HG02798 (cell line): ENCODE measurements at regions not wholly inside any gene's neighbourhood (a gene's known extent, or its start where the extent isn't known, plus 50 kb on each side); places are given as distances from the start of the nearest gene placed in this dataset.
A peak's percentile ranks its signal among the peaks of the same experiment; 100 is the strongest.
"Not testable (repeated sequence)": the region's sequence is repeated elsewhere in the genome, so short reads cannot be mapped to it uniquely, and the experiment has no call there.

ENCODE experiments used
- ATAC-seq: cut with Tn5 transposase; IDR thresholded peaks from one replicate; pipeline ENCODE4 v1.9.1; 2021; ENCODE audit warnings: mild to moderate bottlenecking; ENCODE audit not compliant: unreplicated experiment, poor library complexity

DNA sequence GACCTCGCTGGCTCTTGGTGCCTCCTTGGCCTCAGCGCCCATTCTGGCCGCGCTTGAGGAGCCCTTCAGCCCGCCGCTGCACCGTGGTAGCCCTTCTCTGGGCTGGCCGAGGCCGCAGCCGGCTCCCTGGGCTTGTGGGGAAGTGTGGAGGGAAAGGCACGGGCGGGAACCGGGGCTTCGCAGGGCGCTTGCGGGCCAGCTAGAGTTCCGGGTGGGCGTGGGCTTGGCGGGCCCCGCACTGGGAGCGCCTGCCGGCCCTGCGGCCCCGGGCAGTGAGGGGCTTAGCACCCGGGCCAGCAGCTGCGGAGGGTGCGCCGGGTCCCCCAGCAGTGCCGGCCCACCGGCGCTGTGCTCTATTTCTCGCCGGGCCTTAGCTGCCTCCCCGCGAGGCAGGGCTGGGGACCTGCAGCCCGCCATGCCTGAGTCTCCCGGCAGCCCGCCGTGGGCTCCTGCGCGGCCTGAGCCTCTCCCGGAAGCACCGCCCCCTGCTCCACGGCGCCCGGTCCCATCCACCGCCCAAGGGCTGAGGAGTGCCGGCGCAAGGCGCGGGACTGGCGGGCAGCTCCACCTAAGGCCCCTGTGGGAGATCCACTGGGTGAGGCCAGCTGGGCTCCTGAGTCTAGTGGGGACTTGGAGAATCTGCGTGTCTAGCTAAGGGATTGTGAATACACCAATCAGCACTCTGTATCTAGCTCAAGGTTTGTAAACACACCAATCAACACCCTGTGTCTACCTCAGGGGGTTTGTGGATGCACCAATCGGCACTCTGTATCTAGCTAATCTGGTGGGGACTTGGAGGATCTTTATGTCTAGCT lies 141.1 kb downstream of the SLCO4C1 start:
- not testable (repeated sequence) for ATAC-seq

DNA sequence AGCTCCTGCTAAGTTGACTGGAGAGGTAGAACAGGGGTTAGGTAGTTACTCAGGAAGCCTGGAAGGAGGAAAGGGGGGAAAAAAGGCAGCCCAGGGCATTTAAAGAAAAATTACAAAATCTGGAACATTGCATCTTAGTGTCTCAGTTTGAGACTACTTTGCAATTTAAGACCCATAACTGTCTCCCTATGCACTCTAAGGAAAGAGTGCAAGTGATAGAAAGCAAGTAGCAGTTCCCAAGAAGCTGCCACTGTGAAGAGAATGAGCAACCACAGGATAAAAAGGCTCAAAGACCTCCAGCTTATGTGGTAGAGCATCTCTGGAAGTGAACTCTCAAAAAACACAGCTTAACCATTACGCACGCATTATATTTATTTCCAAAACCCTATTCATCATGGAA lies 141.8 kb downstream of the SLCO4C1 start:
- ATAC-seq, result no peak

DNA sequence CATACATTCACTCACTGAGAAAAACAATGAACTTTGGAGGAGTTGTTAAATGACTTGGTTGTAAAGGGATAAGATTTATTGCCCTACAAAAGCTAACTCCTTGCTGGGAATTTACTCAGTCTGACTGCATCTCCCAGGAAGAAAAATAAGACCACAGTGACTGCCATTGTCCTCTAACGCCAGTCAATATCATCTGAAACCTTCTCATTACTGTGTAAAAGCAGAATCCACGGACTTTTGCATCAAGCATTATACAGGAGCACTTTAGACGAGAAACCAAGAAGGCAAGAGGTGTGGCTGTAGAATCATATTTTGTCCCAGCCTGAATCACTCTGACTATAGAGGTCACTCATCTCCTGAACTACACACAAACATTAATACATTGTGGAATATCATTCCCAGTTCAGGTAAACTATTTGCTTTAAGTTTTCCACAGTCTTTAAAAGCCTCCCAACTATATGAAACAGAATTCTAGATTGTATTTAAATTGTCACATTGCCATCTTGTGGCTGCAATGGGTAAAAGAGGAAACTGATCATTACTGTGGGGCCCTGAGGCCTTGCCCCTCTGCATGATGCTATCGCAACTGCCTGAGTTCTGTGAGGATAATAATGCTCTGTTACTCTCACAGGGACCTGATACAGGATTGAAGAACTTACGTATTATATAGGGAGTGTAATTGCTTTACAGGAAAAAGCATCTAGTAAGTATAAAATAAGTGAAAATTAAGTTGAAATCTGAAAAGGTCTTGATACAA lies 142.9 kb downstream of the SLCO4C1 start:
- peak; percentile 80 for ATAC-seq

DNA sequence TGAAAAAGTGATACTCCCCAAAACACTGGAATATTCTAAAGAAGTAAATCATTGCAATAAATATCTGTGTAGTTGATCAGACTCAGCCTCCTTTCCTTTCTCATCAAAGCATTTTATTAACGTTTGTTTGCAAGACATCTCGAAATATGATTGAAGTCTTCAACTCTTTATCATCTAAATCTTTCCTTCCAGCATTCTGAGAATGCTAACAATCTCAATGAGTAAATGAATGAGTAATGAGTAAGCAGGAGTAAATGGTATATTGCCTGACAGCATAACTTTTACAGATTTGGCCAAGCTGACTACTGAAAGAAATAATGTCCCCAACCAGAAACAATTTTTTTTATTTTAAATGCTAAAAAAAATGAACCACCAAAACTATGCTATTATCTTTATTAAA lies 157.1 kb downstream of the SLCO4C1 start:
- ATAC-seq, result no peak

DNA sequence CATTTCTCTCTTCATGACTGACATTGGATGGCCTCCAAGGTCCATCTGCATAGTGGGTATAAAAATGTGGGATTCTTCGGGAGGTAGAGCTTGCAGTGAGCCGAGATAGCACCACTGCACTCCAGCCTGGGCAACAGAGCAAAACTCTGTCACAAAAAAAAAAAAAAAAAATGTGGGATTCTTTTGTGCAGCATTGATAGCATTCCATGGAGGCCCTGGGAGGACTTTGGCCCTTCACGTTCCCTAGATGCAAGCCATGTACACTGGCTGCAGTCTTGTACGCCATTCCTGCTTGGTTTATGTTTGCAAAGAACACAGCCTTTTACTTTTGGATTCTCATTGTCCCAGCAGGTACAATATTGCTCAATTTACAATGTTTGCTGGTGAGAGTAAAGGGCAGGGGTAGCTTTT lies 157.8 kb downstream of the SLCO4C1 start:
- ATAC-seq, result no peak

DNA sequence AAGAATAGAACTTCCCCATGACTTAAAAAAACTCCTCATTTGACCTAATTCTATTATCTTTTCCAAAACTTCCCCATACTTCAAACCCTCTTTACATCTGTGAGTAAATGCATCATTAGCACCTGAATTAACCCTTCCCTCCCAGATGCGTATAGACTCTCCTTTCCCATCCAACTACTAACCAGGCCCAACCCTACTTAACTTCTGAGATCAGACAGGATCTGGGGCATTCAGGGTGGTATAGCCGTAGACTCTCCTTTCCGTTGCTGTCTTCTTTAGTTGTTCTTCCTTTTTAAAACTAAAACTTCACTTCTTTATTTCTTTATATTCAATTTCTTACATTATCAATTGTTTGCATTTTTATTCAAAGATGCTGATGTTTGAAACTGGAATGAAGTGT lies 165.2 kb downstream of the SLCO4C1 start:
- no peak for ATAC-seq

DNA sequence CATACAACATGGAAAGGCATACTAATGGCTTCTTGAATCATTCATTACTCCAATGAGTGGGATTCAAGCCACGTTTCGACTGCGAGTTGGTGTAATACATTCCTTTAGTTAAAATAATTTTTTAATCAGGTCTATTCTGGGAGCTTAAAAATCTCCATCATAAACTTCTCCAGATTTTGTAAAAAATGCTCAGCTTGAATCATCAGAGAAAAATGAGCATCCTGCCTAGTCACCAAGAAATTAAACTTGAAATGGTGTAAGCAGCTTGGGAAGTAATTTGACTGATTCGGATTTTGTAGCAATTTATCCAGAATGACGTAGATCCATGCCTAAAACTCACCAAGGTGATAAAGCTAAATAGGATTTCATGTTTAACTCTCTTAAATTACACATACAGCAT lies 165.7 kb downstream of the SLCO4C1 start:
- ATAC-seq, result no peak

DNA sequence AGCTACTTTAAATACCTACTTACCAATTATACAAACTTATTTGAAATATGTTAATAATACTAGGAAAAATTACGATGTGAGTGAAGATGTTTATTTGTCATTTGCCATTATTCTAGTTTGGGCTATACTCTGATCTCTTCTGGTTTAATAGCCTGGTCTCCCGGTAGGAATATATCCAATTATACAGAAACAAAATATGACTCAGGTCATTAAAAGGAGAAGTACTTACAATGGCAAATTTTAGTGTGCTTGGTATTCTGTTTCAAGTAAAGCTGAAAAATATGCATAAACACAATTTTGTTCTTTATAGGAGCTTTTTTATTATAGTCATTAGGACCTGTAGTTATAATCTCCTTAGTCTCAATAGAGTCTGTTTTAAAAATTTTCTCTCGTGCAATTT lies 176.8 kb downstream of the SLCO4C1 start:
- ATAC-seq, result no peak

DNA sequence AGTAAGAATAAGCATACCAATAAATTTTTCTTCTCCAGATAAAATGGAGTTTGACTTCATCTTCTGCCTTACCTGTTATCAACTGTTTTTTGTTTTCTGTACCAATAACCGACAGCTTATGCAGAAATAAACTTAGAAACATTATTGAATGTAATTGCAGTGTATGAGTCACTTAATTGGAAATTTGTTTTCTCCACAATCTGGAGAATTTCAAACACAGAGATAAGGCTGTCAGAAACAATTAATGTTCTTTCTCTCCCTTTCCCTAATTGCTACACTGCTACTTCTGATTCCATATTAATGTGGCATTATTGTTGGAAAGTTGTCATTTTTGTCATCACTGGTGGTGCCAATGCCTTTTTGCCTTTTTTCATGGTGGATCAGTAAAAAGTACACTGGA lies 180.3 kb downstream of the SLCO4C1 start:
- no peak for ATAC-seq

DNA sequence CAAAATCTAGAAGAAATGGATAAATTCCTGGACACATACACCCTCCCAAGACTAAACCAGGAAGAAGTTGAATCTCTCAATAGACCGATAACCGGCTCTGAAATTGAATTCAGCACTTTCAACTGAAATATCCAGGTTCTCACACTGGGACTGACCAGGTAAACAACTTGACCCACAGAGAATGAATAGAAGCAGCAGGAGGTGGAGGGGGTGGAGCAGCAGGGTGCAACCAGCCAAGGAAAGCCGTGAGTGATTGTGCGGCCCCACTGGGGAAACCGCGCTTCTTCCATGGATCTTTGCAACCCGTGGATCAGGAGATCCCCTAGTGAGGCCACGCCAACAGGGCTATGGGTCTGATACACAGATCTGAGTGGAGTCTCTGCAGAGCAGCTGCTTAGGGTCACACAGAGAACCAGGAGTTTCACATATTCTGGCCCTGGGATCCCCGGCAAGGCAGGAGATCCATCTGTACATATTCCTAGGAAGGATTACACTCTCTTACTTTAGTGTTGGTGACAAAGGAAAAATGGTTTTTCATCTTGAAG lies 181.5 kb downstream of the SLCO4C1 start:
- no peak for ATAC-seq

DNA sequence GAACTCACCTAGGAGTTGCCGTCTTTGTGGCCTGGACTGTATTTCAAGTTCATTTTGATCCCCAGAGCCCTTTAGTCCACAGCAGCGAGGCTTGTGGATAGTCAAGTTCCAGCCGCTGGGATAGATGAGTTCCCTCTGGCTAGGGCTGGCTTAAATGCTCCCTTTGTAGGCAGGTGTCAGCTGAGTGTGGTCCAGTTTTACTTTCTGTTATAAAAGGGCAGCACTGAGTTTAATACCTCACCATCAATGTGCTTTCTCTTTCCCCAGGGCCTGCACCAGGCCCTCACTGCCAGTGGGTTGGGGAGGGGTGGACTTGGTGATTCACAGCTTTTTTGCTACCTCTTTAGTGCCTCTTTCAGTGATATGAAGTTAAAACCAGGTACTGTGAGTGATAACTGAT lies 188.2 kb downstream of the SLCO4C1 start:
- ATAC-seq, result no peak

DNA sequence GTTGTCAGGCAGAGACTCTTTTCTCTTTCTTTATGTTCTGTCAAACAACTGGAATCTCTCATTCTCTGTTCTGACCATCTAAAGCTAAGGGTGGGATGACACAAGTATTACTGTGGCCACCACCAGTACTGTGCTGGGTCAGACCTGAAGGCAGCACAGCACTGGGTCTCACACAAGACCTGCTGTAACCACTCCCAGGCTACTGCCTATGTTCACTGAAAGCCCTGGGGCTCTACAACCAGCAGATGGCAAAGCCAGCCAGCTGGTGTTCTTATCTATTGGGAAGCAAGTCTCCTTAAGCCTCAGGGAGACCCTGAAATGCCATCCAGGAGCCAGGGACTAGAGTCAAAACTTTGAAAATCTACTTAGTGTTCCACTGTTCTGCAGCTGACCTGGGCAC lies 189.5 kb downstream of the SLCO4C1 start:
- no peak for ATAC-seq

DNA sequence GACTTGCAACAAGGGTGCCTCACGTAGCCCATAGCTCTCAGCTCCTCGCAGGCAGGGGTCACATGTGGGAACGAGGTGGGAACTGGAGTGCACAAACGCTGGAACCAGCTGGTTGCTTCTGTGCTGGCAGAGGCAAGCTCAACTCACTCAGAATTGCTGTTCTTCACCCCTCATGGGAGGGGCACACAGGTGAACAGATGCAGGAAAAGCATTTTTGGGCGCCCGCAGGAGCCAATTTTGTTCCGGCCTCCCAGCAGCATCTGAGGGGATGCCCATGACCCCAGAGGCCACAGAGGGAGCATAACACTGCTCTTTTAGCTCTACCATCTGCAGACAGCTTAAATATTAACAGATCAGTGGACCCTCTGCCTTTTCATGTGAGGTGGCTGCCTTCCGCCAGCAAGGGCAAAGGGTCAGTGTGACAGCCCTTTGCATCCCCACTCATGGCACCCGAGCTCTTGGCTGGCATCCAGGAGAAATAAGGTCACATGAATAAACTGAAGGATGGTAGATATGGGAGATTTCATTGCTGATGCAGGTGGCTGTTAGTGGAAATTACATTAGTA lies 196.2 kb downstream of the SLCO4C1 start:
- ATAC-seq, result no peak

DNA sequence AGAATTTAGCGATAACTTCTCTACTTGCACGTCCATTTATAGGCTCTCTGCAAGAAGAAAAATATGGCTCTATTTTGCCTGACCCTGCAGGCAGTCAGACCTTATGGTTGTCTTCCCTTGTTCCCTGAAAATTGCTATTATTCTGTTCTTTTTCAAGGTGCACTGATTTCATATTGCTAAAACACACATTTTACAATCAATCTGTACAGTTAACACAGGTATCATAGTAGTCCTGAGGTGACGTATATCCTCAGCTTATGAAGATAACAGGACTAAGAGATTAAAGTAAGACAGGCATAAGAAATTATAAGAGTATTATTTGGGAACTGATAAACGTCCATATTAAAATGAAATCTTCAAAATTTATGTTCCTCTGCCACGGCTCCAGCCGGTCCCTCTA lies 197.0 kb downstream of the SLCO4C1 start:
- ATAC-seq, result not testable (repeated sequence)

DNA sequence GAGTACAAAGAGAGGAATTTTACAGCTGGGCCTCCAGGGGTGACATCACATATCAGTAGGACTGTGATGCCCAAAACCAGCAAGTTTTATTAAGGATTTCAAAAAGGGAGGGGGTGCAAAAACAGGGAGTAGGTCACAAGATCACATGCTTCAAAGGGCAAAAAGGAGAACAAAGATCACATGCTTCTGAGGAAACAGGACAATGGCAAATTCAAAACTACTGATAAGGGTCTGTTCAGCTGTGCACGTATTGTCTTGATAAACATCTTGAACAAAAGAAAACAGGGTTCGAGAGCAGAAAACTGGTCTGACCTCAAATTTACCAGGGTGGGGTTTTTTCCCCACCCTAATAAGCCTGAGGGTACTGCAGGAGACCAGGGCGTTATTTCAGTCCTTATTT lies 197.5 kb downstream of the SLCO4C1 start:
- ATAC-seq, result not testable (repeated sequence)

DNA sequence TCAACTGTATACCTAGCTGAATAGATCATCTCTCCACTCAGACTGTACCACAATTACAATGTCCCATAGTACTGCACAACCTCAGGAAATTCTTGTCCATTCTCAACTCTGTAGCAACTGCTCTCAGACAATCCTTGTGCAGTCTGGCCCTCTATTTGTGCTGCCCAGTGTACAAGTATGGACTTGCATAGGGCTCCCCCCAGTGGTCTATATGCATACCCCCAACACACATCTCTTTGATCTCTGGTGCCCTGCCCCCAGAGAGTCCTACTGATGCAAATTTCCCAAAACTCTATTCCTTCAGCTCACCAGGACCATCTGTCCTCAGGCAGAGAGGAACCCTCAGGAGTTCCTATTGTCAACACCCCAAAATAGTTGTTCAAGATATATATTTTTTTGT lies 205.3 kb downstream of the SLCO4C1 start:
- peak; percentile 78 for ATAC-seq

DNA sequence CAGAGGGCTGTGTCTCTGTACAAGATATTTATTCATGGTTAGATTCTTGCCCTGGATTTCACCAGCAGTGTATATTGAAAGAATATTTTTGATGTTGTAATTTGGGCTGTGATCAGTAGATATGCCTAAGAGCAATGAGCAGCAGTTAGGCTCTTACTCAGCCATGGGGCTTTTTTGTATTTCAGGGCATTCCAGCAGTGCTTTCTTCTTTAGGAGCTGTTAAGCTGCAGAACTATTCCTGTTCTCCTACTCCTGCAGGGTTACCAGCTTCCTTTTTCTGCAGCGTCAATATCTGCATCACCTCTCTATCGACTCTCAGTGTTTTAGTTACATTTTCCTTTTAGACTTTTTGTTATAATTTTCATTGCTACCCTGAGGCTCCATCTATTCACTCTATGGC lies 206.2 kb downstream of the SLCO4C1 start:
- ATAC-seq, result no peak

DNA sequence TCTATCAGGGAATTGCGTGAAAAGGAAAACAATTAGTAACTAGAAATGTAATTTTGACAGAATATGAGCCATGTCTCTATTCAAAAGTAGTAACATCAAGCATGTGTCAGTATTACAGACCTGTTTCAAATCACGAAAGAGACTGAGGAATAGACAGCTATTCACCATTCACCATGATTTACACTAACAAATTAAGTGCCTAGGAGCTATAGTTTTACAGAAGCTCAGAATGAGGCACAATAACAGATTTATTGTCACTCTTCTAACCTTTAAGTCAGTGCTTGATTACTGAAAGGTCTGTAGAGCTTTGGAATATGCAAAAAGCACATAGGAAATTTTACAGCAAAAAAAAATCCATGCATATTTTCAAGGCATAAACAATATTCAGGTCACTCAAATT lies 208.2 kb downstream of the SLCO4C1 start:
- ATAC-seq, result no peak

DNA sequence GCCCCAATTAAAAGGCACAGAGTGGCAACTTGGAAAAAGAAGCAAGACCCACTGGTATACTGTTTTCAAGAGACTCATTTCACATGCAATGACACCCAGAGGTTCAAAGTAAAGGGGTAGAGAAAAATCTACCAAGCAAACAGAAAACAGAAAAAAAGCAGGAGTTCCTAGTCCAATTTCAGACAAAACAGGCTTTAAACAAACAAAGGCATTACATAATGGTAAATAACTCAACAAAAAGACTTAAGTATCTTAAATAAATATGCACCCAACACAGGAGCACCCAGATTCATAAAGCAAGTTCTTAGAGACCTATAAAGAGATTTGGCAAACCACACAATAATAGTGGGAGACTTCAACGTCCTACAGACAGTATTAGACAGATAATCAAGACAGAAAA lies 215.8 kb downstream of the SLCO4C1 start:
- no peak for ATAC-seq

DNA sequence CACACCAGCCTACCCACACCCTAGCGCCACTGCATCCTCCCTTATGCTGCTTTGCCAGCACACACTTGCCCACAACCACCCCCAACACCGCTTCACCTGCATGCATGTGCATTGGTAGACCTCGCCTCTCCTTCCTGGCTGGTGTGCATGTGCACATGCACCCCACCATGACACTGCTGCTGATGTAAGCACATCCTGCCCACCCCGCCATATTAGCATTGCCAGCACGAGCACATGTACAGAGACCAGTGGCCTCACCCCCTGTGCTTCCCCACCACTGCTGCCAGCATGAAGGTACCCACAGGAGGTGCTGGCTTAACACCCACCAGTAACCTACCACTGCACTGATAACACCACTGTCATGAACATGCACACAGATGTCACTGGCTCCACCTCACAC lies 218.2 kb downstream of the SLCO4C1 start:
- ATAC-seq, result no peak

DNA sequence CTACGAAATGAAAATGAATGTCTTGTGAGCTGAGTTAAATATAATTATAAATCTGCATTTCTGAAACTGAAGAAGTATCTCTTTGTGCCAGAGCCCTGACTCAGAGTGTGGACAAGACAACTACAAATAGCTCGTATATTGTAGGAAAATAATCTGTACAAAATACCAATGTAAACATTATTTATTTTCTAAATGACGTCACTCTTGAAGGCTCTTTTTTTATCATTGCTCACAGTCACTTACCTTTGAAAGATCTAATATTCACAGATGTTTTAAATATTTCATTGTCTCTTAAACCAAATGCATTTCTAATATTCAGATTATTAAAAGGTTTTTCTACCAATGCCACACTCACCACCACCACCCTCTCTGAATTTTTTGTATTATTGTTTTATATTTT lies 226.1 kb downstream of the SLCO4C1 start:
- ATAC-seq, result no peak
